Stimulated activated CD4-positive, alpha-beta T cell treated with anti-CD3 and anti-CD28 coated beads, Interleukin-12 subunit alpha, Interleukin-12 subunit beta, amount 100 ng/mL, for 24 hours (primary cell): ENCODE measurements at regions not wholly inside any gene's neighbourhood (a gene's known extent, or its start where the extent isn't known, plus 50 kb on each side); places are given as distances from the start of the nearest gene placed in this dataset.
"Not testable (repeated sequence)": the region's sequence is repeated elsewhere in the genome, so short reads cannot be mapped to it uniquely, and the experiment has no call there.

Experiments
- DNase-seq, 2 experiments: peaks; one replicate each; pipeline ENCODE4 v3.0.0-alpha.2; 2020; ENCODE audit warnings: low read depth in 2 of 2

DNA sequence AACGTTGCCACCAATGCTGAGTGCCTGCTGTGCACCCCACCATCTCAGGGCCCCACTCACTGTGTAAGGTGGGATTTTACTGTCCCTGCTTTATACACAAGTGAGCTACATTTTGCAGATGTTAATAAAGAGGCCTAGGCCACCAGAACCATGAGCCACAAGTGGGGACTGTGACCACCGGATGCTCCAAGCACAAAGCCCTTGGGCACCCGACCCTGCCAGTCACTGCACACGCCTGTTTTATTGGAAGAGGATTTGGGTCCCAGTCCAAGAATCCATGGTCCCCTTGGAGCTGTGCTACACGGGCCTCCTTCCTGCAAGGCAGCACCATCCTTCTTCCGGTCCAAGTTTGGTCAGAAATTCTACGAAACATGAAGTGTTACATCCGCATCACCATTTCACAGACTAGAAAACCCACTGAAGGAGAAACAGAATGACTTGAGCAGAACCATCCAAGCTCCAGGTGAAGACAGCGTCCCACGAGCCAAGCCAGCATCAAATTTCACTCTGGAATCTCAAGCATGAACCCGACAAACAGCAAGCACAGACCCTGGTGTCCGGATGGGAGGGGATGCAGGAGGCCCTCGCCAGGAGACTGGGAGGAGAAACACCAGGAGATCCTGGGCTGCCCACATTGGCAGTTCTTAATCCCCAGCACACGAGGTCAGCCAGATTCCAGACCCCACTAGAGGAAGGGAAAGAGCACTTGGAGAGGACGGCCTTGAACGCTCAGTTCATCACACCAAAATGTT, 226.9 kb downstream of the DLL1 start:
- no peak for DNase-seq

DNA sequence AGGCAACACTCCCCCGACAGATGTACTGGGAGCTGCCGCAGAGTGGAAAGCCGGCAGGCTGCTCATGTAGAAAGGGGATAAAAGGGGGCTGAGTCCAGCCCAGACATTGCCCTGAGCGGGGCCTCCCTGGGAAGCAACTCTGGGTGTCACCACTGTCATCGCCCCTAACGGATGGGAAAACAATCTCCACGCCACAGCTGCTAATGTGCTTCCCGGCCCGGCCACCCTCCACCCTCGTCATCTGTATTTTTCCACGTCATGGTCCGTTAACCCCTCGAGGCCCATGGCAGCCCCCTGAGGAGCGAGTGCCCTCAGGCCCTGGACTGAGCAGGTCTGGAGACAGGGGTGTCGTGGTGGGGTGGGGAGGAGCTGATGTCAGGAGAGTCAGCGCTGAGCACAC, 227.4 kb downstream of the DLL1 start:
- DNase-seq, result no peak

DNA sequence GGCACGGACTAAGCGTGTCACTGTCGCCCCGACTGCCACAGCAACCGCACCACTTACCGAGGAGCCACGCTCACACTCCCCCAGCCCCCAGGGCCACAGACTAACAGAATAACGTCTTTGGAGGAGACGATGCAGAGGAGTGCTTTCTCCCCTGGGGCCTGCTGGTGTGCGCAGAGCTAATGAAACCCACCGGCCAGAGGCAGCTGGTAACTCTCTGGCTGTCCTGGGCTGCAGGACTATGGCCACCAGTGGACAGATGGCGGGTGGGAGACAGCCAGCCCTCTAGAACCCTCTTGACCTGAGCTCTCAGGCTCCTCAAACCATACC, 228.0 kb downstream of the DLL1 start:
- no peak for DNase-seq

DNA sequence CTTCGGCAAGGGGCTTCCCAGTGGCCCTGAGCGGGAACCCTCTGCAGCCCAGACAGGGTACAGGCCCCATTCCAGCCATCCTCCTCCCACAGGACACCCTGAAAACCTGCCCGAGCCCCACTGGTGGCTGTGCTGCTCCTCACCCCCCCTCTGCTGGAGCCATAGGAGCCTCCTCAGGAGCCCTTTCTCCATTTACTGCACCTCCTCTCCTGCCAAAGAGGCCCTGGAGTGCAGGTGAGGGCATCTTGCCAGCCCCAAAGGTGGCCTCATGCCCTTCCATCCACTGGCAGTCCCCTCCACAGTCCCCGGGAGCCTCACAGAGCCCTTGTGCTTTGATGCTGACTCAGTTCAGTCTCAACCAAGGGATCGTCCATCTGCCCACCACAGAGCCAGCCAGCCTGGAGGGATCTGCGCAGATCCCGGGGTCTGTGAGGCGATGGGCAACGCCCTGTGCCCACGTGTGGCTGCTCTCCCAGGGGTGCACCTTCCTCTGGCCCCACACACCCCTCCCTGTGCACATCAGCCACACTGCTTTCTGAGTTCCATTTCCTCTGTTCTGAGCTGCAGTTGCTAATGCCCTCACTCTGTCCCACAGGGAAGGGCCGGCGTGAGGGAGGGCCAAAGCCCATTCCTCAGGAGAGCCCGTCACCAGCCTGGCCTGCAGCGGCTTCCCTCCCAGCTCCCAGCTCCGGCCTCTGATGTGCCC, 228.5 kb downstream of the DLL1 start:
- no peak for DNase-seq

DNA sequence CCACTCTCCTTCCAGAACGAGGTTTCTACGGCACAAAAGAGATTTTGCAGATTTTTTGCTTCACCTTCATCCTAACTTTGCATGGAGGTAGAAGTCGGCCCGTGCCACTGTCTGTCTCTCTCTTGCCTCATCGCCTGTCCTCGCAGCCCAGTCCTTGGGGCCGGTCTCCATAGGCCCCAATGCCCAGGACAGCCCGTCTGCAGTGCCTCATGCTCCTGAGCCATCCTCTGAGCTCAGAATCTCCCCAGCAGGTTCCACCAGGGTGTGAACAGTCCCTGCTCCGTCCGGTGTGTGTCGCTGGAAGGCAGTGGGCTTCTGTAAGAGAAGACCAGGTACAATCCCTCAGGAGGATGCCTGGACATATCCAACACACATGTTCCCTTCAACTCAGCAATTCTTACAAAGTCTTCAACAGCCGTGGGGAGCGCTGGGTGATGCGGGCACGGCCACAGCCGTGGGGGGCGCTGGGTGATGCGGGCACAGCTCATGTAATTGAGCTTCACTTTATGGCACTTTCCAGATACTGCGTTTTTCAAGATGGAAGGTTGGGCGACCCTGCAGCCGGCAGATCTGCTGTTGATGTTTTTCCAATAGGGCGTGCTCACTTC, 231.9 kb downstream of the DLL1 start:
- no peak for DNase-seq

DNA sequence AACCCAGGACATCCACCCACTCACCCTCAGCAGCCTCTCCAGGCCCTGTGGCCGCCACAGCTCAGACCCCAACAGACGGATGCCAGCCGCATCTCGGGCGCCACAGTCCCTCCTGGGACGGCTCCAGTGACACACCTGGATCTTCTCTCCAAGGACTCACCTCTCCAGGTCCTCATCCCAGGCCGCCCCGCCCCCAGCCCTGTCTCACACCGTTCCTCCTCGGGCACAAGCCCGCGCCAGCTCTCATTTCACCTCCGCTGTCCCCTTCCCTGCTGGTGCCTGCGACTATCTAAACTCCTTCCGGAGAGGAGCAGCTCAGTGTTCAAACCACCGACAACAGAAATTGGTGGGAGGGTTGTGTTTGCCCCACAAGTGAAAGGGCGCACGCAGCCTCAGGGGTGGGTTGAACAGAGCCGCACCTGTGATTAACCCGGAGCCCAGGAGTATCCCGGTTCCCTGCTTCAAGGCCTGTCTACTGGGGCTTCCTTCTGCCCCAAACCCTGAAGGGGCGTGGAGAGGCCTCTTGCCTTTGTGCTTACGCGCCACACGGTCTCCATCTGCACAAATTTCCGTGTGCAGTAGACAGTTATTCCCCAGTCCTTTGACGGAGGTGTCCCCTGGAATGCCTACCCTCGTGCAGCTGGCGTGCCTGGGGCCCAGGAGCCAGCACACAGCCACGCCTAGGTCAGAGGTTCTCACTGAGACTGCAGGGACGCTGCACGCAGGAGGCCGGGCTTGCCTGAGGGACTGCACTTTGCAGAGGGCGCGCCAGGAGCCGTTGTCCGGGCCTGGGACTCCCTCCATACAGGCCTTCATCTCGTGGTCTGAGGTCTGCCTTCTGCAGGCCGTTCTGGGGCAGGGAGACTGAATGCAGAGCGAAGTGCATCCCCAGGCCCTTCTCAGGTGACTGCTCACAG, 232.7 kb downstream of the DLL1 start:
- no peak for DNase-seq

DNA sequence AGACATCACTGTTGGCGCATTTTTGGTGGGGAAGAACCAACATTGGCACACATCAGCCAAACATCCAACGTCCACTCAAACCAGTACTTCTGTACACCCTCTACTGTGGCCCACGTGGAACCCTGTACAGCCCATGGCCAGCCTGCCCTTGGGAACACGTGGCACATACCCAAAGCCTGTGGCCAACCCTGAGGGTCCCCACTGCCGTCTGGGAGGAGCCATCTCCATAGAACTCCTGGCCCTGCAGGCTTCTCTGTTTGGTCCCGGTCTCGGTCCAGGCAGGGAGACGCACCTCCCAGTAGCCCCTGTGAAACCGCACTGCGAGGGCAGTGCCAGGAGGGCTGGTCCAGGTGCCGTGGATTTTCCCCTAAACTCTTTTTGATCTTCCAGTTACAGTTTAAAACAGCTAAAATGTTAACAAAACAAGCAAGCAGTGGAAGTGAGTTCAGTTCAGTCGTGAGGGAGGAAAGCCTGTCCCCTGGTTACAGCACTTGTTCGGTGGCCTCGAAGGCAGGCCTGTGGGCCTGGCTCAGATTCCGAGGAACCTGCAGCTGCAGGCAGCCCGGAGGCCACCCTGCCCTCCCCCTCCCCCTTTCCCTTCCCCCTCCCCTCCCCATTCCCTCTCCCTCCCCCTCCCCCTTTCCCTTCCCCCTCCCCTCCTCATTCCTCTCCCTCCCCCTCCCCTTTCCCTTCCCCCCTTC, 233.7 kb downstream of the DLL1 start:
- no peak for DNase-seq

DNA sequence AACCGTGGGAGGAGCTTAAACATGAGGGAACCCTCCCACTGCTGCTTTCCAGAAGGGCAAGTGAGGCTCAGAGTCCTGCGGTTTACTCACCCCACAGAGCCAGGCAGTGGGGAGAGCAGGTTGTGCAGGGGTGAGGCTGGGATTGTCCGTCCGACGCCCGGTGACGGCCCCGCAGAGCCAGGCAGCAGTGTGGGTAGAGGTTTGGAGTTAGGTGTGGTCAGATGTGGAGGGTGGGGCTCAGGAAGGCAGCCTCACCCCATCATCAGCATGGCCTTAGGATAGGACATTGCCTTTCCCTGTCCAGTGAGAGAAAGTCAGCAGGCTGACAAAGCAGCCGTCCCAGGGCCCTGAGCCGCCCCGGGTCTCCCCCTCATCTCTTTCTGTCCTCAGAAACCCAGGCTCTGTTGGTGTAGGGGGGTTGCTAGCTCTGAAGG, 234.6 kb downstream of the DLL1 start:
- no peak for DNase-seq

DNA sequence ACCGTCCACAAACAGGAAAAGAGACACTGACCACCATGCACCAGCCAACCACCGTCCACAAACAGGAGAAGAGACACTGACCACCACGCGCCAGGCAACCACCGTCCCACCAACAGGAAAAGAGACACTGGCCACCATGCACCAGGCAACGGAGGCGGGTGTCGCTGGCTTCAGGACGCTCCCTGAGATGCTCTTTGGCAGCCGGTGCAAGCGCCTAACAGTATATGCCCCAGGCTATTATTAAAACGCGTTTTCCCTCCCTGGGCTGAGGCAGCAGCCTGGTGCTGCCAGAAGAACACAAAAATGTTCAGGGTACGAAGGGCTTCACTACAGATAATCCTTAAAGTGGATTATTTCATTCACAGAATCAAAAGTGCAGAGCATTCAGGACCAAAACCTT, 235.1 kb downstream of the DLL1 start:
- not testable (repeated sequence) for DNase-seq

DNA sequence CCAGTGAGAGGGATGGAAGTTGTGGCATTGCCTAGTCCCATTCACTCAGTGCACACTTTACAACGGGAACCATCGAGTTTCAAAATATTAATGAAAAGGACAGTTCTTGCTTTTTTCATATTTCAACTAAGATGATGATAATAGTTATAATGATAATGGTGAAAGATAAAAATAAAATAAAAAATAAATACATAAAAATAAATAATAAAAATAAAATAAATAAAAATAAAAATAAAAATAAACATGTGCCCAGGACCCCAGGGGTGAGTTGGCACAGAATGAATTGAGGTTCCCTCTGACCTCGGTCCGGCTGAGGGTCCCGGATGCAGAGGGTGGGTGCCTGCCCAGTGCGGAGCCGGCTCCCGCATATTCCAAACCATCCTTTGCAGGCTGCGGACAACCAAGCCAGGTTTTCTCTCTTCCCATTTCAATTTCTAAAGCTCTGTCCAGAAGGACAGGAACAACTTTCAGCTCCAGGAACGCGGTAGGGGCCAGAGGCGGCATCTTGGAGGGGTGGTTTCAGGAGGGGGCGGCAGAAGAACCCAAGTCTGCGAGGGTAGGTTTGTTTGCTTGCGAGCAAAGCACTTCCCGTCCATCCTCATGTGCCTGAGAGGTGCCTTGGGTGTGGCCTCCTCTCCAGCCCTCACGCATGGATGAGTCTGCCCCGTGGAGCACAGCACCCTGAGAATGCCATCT, 236.8 kb downstream of the DLL1 start:
- DNase-seq, result no peak

DNA sequence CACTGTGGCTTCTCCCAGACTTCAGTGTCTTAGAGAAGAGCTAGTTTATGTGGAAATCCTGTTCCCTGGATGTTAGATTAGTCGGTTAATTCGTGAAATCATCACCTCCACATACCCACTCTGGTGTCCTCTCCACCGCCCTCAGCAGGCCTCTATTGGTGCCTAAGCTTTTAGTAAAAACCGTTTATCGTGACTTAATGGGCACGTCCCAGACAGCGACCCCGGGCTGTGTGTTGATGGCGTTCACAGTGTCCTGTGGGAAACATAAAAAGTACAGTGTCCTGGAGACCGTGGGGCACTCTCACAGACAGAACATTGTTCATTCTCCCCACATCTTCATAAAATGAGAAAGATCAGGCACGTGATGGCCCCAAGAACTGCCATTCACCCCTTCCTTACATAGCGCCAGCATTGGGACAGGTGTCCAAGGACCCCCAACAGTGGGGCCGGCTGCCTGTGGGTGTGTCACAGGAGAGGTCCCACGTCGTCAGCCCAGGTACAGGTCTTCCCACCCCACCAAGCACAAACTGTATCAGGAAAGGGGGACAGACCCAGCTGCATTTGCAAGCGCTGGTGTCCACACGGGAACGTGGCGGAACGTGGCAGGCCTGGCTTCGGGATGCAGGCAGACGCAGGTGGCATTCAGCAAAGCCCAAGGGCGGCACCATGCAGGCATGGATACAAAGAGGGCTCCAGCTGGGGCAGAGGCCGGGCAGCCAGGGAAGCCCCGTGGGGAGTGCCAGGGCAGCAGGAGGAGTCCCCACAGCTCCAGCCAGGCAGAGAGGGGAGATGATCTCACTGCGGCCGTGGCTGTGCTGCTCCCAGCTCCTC, 237.7 kb downstream of the DLL1 start:
- no peak for DNase-seq

DNA sequence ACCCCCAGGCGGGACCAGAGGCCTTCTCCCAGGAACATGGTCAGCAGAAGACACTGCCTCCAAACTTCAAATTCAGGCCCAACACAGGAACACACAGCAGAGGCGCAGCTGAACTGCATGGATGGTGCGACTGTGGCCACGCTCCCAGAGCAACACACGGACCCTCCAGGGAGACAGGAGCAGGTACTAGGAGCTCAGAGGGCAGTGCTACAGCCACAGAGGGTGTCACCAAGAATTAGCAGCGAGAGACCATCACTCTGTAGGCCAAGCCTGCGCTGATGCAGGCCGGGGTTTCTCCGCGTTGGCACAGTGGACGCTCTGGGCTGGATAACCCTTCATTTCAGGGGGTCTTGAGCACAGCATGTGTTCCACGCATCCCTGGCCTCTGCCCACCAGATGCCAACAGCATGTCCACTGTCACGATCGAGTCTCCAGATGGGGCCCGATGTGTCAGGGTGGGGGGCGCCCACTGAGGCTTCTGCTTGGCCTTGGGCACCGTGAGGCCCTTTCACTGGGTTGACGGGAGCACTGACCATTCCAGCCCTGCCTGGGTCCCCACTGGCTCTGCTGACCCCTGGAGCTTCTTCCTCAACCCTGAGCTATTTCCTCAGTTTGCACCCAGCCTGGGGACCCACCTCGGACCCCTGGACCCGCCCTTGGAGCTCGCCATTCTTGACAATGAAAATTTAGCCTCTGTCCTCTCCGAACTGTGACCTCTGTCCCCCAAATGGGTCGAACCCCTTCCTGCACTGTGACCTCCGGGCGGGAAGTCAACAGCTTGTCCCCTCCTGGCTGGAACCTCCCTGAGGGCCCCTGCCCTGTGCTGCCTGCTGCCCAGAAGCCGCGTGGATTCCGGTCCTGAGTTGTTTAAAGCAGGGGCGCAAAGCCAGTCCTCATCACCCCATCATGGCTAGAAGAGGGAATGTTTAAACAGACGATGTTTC, 239.4 kb downstream of the DLL1 start:
- DNase-seq, result no peak

DNA sequence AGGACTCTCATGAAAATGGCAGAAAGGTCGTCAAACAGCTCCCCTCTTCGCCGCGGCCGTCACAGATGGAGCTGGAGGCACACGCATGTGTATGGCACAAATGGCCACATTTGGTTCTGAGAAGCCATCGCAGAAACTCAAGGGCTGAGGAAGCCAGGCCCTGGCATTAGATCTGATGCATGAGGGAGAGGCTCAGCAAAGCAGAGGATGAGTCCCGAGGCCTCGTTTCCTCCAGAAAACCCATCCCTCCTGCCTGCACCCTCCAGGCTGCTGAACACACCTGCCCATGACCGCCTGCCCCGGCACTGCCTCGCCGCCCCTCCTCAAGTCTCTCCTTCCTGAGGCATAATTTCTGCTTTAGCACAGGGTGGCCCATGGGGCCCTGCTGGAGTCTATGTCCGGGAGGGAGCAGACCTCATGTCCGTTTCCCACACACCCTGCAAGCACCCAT, 240.3 kb downstream of the DLL1 start:
- no peak for DNase-seq

DNA sequence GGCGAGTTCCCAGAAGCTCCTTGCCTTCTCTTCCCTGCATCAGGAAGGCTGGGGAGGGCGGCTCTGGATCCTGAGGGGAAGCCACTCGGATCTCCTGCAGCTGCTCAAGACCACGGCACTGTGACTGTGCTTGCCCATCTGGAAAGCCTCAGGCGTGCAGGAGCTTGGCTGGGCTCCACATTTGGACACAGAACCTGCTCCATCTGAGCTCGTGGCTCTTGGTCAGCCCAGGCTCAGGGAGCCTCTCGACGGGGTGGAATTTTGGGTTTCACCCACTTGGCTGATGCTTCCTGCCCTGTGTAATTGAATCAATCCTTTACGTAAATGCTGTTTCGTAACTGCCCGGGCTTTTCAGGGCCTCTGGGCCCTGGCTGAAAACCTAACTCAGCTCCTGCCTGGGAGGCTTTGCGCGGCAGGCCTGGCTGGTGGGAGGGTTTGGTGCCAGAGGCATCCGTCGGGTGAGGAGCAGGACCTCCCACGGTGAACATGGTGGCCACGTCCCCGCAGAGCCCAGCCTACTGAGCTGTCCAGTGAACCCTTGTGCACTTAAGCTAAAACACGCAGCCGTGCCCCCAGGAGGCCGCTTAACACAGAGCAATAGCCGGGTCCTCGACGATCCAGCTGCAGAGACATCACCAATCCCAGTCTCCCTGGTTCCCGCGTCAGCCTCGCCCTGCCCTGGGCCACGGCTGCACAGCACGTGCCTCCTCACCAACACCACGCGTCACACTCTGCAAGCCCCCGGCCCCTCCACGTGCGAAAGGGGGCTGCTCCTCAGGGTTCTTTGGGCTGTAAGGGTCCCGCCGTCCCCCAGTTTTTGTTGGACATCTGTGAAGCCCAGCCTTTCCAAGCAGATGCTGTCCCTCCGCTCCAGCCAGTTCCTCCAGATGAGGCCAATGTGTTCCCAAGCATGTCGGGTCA, 241.0 kb downstream of the DLL1 start:
- DNase-seq, result no peak

DNA sequence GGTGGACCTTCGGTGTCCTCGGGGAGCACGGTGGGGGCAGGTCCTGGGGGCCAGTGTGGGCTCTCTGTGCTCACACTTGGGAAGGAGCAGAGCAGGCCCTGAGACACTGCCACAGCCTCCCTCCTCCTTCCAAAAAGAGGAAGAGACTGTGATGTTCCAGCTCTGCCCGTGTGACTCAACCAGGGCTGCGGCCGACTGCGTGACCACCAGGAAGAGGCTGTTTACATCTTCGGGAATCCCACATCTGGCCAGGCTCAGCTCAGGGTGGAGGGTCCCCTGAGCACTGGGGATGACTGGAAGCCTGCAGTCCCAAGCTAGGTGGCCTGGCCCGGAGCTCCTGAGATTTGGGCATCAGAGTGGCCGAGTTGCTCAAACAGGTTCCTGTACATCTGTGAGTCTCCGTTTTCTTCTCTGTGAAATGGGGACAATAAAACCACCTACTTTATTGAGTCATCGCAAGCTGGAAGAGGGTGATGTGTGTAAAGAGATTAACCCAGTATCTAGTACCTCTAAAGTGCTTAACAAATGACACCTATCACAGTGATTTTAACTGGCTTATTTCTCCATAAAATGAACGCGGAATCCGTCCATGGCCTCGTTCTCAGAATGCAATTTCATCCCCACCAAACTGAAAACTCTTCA, 242.1 kb downstream of the DLL1 start:
- no peak for DNase-seq

DNA sequence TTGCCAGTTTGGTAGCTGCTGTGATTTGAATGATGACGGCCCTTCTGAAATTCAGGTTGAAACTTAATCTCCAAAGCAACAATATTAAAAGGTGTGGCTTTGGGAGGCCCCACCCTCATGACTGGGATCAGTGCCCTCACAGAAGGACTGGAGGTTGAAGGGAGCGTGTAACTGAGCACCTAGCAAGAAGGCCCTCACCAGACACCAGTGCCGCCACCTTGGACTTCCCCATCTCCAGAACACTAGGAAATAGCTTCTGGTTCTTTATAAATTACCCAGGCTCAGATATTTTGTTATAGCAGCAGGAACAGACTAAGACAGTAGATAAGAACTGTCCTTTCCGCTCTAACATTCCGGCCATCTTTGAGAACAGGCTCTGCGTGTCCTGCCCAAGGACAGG, 243.1 kb downstream of the DLL1 start:
- no peak for DNase-seq
